DND-41 (cell line): ENCODE measurements at regions not wholly inside any gene's neighbourhood (a gene's known extent, or its start where the extent isn't known, plus 50 kb on each side); places are given as distances from the start of the nearest gene placed in this dataset.

Source experiments
- ATAC-seq: fragments of 200-7000 bp; cut with Tn5 transposase; 3 replicates; pipeline ENCODE4 v1.9.1; 2021; ENCODE audit warnings: low read depth; ENCODE audit not compliant: insufficient read depth
- DNase-seq: peaks from one replicate; pipeline ENCODE4 v3.0.0-alpha.2; 2020
- H2AFZ ChIP-seq: 2 replicates; pipeline ENCODE4 v1.6.0; 2012; ENCODE audit warnings: low read depth, low read length
- H3K27ac ChIP-seq: 2 replicates; pipeline ENCODE4 v1.5.1; 2012; ENCODE audit warnings: low read length, inconsistent platforms
- H3K27me3 ChIP-seq: fragments of 200-600 bp; sonication (generic); 2 replicates; pipeline ENCODE4 v1.6.0; 2012; ENCODE audit warnings: low read length, mild to moderate bottlenecking, inconsistent platforms; ENCODE audit not compliant: insufficient read depth, poor library complexity
- H3K36me3 ChIP-seq: 2 replicates; pipeline ENCODE4 v1.5.1; 2012; ENCODE audit warnings: low read length, inconsistent platforms; ENCODE audit not compliant: insufficient read depth
- H3K4me1 ChIP-seq: 2 replicates; pipeline ENCODE4 v1.5.1; 2012; ENCODE audit warnings: mild to moderate bottlenecking, low read length; ENCODE audit not compliant: insufficient read depth
- H3K4me2 ChIP-seq: 2 replicates; pipeline ENCODE4 v1.6.0; 2012; ENCODE audit warnings: mild to moderate bottlenecking, moderate library complexity, low read length, inconsistent platforms; ENCODE audit not compliant: insufficient read depth
- H3K4me3 ChIP-seq, 2 experiments: fragments of 200-600 bp in 1 of 2; shearing (Covaris generic) in 1 of 2; 2 replicates each; pipeline ENCODE4 v1.5.1; 2012 to 2016; ENCODE audit warnings: inconsistent platforms in 2 of 2, low read length in 2 of 2, mild to moderate bottlenecking in 2 of 2, low read depth in 1 of 2, moderate library complexity in 1 of 2
- H3K79me2 ChIP-seq: 2 replicates; pipeline ENCODE4 v1.6.0; 2012; ENCODE audit warnings: low read length, inconsistent platforms; ENCODE audit not compliant: insufficient read depth
- H3K9ac ChIP-seq: 2 replicates; pipeline ENCODE4 v1.6.0; 2012; ENCODE audit warnings: low read depth, mild to moderate bottlenecking, inconsistent platforms, low read length, moderate library complexity
- H3K9me3 ChIP-seq: 2 replicates; pipeline ENCODE4 v1.5.1; 2012; ENCODE audit warnings: low read length, moderate library complexity, mild to moderate bottlenecking, inconsistent platforms; ENCODE audit not compliant: insufficient read depth, severe bottlenecking
- H4K20me1 ChIP-seq: 2 replicates; pipeline ENCODE4 v1.6.0; 2012; ENCODE audit warnings: low read length; ENCODE audit not compliant: insufficient read depth
- CTCF ChIP-seq: IDR thresholded peaks from 2 replicates; pipeline ENCODE4 v1.5.1; 2012; ENCODE audit warnings: borderline replicate concordance, low read length, moderate library complexity, mild to moderate bottlenecking; ENCODE audit not compliant: poor library complexity, severe bottlenecking; ENCODE audit errors: extremely low read depth
- EZH2 ChIP-seq: IDR thresholded peaks from 3 replicates; pipeline ENCODE4 v1.6.1; 2012; ENCODE audit warnings: borderline replicate concordance, low read depth, mild to moderate bottlenecking, moderate library complexity, low read length, inconsistent platforms; ENCODE audit not compliant: severe bottlenecking

DNA sequence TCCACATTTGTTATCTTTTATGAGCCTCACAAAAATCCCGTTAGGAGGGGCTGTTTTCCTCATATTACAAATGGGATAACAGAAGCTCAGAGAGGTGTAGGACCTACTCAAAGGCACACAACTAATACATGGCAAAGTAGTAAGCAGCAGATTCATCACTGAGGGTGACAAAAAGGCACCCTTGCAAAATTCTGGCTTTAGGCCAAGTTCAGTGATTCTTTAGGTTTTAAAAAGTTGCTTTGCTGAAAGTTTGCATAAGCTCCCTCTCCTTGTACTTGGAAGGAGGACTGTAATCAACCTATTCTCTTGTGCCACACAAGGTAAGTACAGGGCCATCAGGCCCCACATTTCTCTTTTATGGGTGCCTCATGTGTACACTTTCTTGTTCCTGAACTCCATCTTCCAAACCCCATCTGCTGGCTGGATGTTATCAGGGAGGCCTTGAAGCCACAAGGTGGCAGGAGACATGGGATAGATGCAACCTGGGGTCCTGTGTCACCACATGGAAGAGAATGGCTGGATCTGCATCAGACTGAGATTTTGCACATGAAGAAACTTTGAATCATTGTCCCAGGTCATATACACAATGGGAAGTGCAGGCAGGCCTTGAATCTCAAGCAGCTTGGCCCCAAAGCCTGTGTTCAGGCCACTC, 311.6 kb downstream of the MSX2 start:
- Histone ChIP-seq H3K4me2 (no peak overlapping the region), H3K27ac (no peak overlapping the region), H3K79me2 (no peaks in the 10 kb centered on the region), H4K20me1 (no peaks in the 10 kb centered on the region), H3K4me1 (no peaks in the 10 kb centered on the region), H3K4me3 (no peak overlapping the region), H3K27me3 (no peaks in the 10 kb centered on the region), H3K9me3 (no peaks in the 10 kb centered on the region), H3K36me3 (no peaks in the 10 kb centered on the region), H2AFZ (no peak overlapping the region), H3K9ac (no peak overlapping the region)
- no peak for ATAC-seq
- TF ChIP-seq CTCF, result no peak
- TF ChIP-seq EZH2, result no peak
- DNase-seq, result no peak

DNA sequence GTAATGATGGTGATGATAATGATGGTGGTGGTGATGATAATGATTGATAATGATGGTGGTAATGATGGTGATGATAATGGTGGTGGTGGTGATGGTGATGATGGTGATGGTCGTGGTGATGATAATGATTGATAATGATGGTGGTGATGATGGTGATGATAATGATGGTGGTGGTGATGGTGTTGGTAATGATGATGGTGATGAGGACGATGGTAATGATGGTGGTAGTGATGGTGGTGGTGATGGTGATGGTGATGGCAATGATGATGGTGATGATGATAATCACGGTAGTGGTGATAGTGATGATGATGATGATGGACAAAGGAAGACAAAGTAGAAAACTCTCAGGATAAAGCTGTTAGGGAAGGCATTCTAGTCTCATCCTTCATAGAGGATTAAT, 310.5 kb downstream of the MSX2 start:
- Histone ChIP-seq H2AFZ (no peak overlapping the region), H3K4me2 (no peak overlapping the region), H3K27ac (no peak overlapping the region), H3K79me2 (no peaks in the 10 kb centered on the region), H3K27me3 (no peaks in the 10 kb centered on the region), H3K4me3 (no peak overlapping the region), H3K9me3 (no peaks in the 10 kb centered on the region), H3K9ac (no peak overlapping the region), H4K20me1 (no peaks in the 10 kb centered on the region), H3K36me3 (no peaks in the 10 kb centered on the region), H3K4me1 (no peaks in the 10 kb centered on the region)
- TF ChIP-seq EZH2 (no peak), CTCF (no peak)
- no peak for DNase-seq
- ATAC-seq, result no peak

GRCh38 chr5:175032741-175033151, 308.4 kb downstream of the MSX2 start:
- no peak for ATAC-seq
- no peaks in the 10 kb centered on the region for H3K36me3 ChIP-seq
- H3K4me1 ChIP-seq, result no peaks in the 10 kb centered on the region
- H2AFZ ChIP-seq, result no peak overlapping the region
- no peak overlapping the region for H3K9ac ChIP-seq
- TF ChIP-seq EZH2 (no peak), CTCF (no peak)
- H3K27ac ChIP-seq, result no peak overlapping the region
- no peaks in the 10 kb centered on the region for H3K79me2 ChIP-seq
- no peaks in the 10 kb centered on the region for H3K9me3 ChIP-seq
- DNase-seq, result no peak
- H3K4me2 ChIP-seq, result no peak overlapping the region
- H4K20me1 ChIP-seq, result no peaks in the 10 kb centered on the region
- no peaks in the 10 kb centered on the region for H3K27me3 ChIP-seq
- H3K4me3 ChIP-seq, result no peak overlapping the region
